Left ventricle myocardium superior (tissue), 1 donor: ENCODE measurements at regions not wholly inside any gene's neighbourhood (a gene's known extent, or its start where the extent isn't known, plus 50 kb on each side); places are given as distances from the start of the nearest gene placed in this dataset.

Source experiments
- ATAC-seq: fragments of 200-7000 bp; cut with Tn5 transposase; one replicate; pipeline ENCODE4 v1.9.1; 2020; ENCODE audit warnings: mild to moderate bottlenecking, moderate library complexity
- DNase-seq: peaks from one replicate; pipeline ENCODE4 v3.0.0-alpha.2; 2020
- intact Hi-C: fragments of 100-400 bp; cut with micrococcal nuclease; formaldehyde crosslinking; loops from one replicate; pipeline ENCODE4 v1.11.0; 2022
- donor health status: DM: no; HTN: yes; CAD: no; lungs with severe emphysema.

GRCh38 chr9:129334105-129334935, 156.3 kb upstream of the IER5L start:
- DNase-seq = peak; percentile 94
- ATAC-seq = peak; percentile 91
- intact Hi-C loops = no loop called here

DNA sequence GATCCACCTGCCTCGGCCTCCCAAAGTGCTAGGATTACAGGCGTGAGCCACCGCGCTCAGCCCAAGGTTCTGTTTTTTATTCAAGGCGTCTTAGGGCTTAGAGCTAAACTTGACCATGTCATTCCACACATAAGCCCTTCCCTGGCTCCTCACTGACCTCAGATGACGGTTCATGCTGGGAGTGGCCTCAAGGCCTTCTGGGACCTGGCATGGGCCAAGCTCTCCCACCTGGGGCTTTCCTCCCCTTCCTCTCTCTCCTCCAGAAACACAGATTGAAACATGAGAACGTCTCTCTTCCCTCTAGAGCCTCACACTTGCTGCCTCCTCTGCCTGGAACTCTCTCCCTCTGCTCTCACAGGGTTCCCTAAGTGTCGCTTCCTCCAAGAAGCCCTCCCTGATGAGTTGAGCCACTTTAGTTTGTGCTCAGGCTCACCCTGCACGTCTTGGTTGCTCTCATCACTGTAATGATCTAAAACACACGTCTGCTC, 155.6 kb upstream of the IER5L start:
- ATAC-seq = peak; percentile 17
- intact Hi-C loops = no loop called here
- DNase-seq = no peak

DNA sequence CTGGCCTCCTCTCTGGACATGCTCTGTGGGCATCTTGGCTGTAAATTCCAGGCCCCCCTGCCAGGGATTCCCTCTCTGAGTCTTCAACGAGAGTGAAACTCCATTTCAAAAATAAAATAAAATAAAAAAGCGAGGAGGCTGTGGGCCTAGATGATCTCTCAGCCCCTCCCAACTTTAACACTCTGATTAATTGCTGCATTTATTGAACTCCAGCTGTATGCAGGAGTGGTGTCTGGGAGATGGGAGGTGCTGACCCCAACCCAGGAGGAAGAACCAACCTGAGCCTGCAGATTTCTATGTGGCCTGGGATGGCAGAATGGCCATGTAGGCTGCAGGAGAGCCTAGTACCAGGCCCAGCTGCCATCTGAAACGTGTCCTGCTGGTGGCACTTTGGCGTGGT, 154.5 kb upstream of the IER5L start:
- no peak for DNase-seq
- ATAC-seq = no peak
- intact Hi-C loops = no loop called here

- intact Hi-C loops = no loop called here
- ATAC-seq (no peak), DNase-seq (no peak)
Observed at GRCh38 chr9:129331772-129332500, 153.9 kb upstream of the IER5L start.

DNA sequence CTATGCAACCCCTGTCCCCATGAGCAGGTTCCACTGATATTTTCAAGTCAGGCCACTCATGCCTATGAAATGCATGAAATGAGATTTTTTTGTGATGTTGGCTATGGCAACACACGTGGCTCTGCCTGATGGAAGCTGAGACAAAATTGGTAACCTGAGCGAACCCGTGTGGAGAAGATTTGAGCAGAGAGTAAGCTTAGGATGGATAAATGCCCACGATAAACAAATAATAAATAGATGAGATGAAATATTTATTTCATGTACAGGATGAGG, 153.4 kb upstream of the IER5L start:
- ATAC-seq (no peak), DNase-seq (no peak)
- intact Hi-C loops = no loop called here

DNA sequence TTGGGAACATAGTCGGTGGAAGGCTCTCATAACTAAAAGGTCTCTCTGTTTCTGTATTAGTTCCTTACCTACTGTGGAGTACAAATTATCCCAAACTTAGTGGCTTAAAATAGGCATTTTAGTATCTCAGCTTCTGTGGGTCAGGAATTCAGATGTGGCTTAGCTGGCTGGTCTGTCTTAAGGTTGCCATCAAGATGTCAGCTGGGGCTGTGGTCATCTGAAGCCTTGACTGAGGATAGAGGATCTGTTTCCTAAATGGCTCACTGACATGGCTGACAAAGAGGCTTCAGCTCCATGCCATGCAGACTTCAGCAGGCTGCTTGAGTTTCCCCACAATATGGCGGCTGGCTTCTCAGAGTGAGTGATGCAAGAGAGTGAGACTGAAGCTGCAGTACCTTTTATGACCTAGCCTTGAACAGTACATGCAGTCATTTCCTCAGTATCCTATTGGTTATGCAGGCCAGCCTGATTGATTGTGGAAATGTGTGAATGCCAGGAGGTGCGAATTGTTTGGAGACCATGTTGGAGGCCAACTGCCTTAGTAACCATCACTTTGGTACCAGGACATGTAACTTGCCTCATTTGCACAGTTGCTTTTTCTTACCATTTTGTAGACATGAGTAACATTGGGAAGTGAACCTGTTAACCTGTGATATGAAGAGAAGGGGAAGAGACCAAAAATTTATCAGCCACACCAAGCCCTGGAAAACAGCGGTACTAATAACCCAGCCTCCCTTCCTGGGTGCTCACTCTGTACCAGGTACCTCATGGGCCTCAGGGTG, 152.8 kb upstream of the IER5L start:
- DNase-seq (no peak), ATAC-seq (no peak)
- intact Hi-C loops = no loop called here

DNA sequence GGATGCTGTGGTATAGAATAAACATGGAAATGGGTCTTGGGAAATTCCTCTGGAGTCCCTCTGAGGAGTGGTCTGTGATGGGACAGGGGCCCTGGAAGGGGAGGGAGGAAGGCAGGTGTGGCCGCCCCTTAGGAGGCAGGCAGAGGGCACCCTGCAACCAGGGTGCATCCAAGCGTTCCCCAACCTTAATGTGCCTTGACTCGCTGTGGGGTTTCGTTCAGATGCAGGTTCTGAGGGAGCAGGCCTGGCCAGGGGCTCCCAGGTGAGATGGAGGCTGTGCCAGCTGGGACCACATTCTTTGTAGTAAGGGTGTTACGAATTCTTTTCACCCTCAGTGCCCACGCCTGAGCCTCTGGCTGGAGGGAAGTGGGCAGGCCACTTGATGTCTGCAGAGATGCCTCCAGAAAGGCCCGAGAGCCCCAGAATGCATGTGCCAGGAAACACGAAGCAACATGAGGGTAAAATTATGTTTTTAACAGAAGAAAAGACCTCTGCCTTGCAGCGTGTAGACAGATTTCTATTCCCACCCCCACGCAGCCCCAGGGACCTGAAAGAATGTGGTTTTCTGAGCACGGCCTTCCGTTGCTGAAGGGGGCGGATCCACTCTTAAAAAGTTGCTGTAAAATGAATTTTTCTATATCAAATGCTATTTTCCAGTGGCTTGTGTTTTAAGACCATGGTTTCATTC, 150.4 kb upstream of the IER5L start:
- DNase-seq = peak; percentile 45
- intact Hi-C loops = no loop called here

DNA sequence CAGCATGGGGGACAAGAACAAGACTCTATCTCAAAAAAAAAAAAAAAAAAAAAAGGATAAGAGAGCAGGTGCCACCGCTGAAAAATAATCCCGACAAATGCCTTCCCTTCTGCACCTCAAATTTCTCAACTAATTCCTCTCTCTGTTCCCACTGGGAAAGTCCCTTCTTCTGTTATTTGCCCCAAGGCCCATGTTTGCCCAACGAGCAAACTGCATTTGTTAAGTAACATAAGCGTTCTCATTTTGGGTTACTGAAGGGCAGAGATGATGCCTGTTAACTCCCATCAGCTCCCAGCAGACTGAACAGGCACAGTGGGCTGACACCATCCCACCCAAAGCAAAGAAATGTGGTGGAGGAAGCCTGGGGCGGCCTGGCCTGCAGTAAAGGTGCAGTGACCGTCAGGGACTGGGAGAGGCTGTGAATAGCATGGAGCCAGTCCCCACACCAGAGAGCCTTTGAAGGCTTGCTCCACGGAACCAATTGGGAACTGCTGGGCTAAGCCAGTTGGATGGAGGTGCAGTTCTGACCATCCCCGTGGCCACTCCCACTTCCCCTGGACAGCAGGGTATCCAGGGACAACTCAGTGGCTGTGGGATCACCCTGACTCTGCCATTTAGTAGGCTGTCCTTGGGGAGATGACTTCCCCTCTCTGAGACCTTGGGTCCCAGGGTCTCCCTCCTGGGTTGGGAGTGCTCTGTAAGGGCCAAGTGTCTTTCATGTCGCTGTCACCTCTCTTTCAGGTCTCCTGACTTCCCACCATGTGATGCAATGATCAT, 149.7 kb upstream of the IER5L start:
- peak; percentile 30 for DNase-seq
- ATAC-seq = peak; percentile 13
- intact Hi-C loops = no loop called here

More for the DNA sequence above, 150.4 kb upstream of the IER5L start:
- ATAC-seq = no peak

DNA sequence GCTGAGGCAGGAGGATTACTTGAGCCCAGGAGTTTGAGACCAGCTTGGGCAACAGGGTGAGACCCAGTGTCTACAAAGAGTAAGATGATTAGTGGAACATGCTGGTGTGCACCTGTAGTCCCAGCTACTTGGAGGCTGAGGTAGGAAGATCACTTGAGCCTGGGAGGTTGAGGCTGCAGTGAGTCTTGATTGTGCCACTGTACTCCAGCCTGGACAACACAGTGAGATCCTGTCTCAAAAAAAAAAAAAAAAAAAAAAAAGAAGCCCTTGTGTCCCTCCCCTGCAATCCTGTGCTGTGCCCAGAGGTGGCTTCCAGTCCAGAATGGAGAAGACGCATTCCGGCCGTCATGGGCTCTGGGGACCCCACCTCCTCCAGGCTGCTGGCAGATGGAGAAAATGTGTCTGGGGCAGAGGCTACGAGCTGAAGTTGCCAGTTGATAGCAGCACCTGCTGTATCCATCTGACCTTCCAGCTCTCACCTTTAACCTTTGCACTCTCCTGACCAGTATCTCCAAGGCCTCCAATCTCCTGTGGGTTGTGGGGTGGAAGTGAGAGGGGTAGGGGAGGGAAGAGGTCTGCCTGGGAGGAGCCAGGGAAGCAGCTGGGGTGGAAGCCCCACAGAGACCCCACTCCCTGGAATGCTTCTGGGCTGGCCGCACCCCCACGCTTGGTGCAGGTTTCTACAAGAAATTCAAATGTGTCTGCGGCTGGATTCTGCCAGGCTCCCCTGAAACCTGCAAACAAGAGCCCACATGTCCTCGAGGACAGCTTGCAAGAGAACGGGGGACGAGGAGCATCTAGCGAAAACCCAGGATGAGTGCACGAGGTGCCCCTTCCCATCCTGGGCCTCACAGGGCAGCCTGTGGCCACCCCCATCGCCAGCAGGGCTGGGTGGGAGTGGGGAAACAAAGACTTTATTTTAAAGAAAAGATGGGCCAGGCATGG, 148.3 kb upstream of the IER5L start:
- DNase-seq (peak; percentile 10), ATAC-seq (no peak)
- intact Hi-C loops = no loop called here

- no peak for DNase-seq
- intact Hi-C loops = no loop called here
- no peak for ATAC-seq
Observed at GRCh38 chr9:129324808-129325502, 146.9 kb upstream of the IER5L start.

GRCh38 chr9:129323999-129324553, 146.0 kb upstream of the IER5L start:
- intact Hi-C loops = no loop called here
- no peak for DNase-seq
- ATAC-seq = no peak

- ATAC-seq = no peak
- intact Hi-C loops = no loop called here
- DNase-seq = no peak
Observed at GRCh38 chr9:129323376-129323998, 145.4 kb upstream of the IER5L start.

GRCh38 chr9:129322641-129323375, 144.7 kb upstream of the IER5L start:
- ATAC-seq (no peak), DNase-seq (no peak)
- intact Hi-C loops = no loop called here

- ATAC-seq = no peak
- no peak for DNase-seq
- intact Hi-C loops = no loop called here
Observed at GRCh38 chr9:129322022-129322621, 144.1 kb upstream of the IER5L start.

- ATAC-seq = no peak
- intact Hi-C loops = no loop called here
- no peak for DNase-seq
Observed at GRCh38 chr9:129321286-129322021, 143.4 kb upstream of the IER5L start.
